GM08714 (cell line): ENCODE measurements at regions not wholly inside any gene's neighbourhood (a gene's known extent, or its start where the extent isn't known, plus 50 kb on each side); places are given as distances from the start of the nearest gene placed in this dataset.

Experiments used
- H3K4me3 ChIP-seq: fragments of 200-500 bp; sonication (Bioruptor generic); 2 replicates; pipeline ENCODE4 v1.5.1; 2014; ENCODE audit warnings: mild to moderate bottlenecking, low read length, inconsistent platforms
- ZNF274 ChIP-seq: IDR thresholded peaks from 2 replicates; pipeline ENCODE4 v1.6.1; 2012; ENCODE audit warnings: mild to moderate bottlenecking, low read depth, low read length

- no peak for TF ChIP-seq ZNF274
- no peak overlapping the region for H3K4me3 ChIP-seq
These were observed 267.5 kb downstream of the PTEN start for GRCh38 chr10:88130912-88131311.

- no peak for TF ChIP-seq ZNF274
- H3K4me3 ChIP-seq = no peak overlapping the region
These were observed 268.2 kb downstream of the PTEN start for GRCh38 chr10:88131511-88132139.

GRCh38 chr10:88136712-88137111 is 273.3 kb downstream of the PTEN start:
- no peak for TF ChIP-seq ZNF274
- H3K4me3 ChIP-seq = no peak overlapping the region

- TF ChIP-seq ZNF274 = no peak
- H3K4me3 ChIP-seq = no peak overlapping the region
These were observed 275.0 kb downstream of the PTEN start for GRCh38 chr10:88138319-88138848.

GRCh38 chr10:88147000-88147798 is 283.8 kb downstream of the PTEN start:
- TF ChIP-seq ZNF274 = no peak
- H3K4me3 ChIP-seq = no peak overlapping the region

- no peak overlapping the region for H3K4me3 ChIP-seq
- TF ChIP-seq ZNF274 = no peak
These were observed 286.5 kb downstream of the PTEN start for GRCh38 chr10:88149906-88150305.

GRCh38 chr10:88150339-88150738 is 286.9 kb downstream of the PTEN start:
- no peak overlapping the region for H3K4me3 ChIP-seq
- TF ChIP-seq ZNF274 = no peak

- H3K4me3 ChIP-seq = no peak overlapping the region
- no peak for TF ChIP-seq ZNF274
These were observed 289.3 kb downstream of the PTEN start for GRCh38 chr10:88152728-88153133.

- H3K4me3 ChIP-seq = no peak overlapping the region
- no peak for TF ChIP-seq ZNF274
These were observed 291.3 kb downstream of the PTEN start for GRCh38 chr10:88154596-88155250.

GRCh38 chr10:88156341-88156740 is 292.9 kb downstream of the PTEN start:
- no peak for TF ChIP-seq ZNF274
- H3K4me3 ChIP-seq = no peak overlapping the region

GRCh38 chr10:88157981-88158465 is 294.6 kb downstream of the PTEN start:
- no peak overlapping the region for H3K4me3 ChIP-seq
- no peak for TF ChIP-seq ZNF274

GRCh38 chr10:88158526-88159122 is 295.2 kb downstream of the PTEN start:
- no peak for TF ChIP-seq ZNF274
- no peak overlapping the region for H3K4me3 ChIP-seq

- H3K4me3 ChIP-seq = no peak overlapping the region
- no peak for TF ChIP-seq ZNF274
These were observed 295.9 kb downstream of the PTEN start for GRCh38 chr10:88159127-88159829.

GRCh38 chr10:88161070-88161469 is 297.6 kb downstream of the PTEN start:
- no peak for TF ChIP-seq ZNF274
- no peak overlapping the region for H3K4me3 ChIP-seq
